WTC11 (cell line): ENCODE measurements at regions not wholly inside any gene's neighbourhood (a gene's known extent, or its start where the extent isn't known, plus 50 kb on each side); places are given as distances from the start of the nearest gene placed in this dataset.

Experiments used
- ATAC-seq: fragments of 200-7000 bp; cut with Tn5 transposase; 2 replicates; pipeline ENCODE4 v1.10.0; 2021; ENCODE audit warnings: mild to moderate bottlenecking, moderate library complexity
- CTCF ChIA-PET: fragments of 300-600 bp; sonication (Branson Sonifier 250); formaldehyde crosslinking; loops from one replicate; lab custom pipeline; 2021; ENCODE audit warnings: antibody characterized with exemption; lab: Charles Lee
- POLR2A ChIA-PET: fragments of 350-600 bp; sonication (Branson Sonifier 250); formaldehyde crosslinking; loops from one replicate; lab custom pipeline; 2021; ENCODE audit warnings: antibody characterized with exemption; lab: Charles Lee
- DNase-seq: peaks from one replicate; pipeline ENCODE4 v3.0.0; 2021; ENCODE audit warnings: low spot score
- H3K27ac Mint-ChIP-seq: 2 replicates; pipeline ENCODE4 v1.8.0; 2021; ENCODE audit warnings: mixed read lengths
- H3K27me3 Mint-ChIP-seq: 2 replicates; pipeline ENCODE4 v1.8.0; 2021; ENCODE audit warnings: low read depth, mild to moderate bottlenecking, moderate library complexity, mixed read lengths
- H3K36me3 Mint-ChIP-seq: 2 replicates; pipeline ENCODE4 v1.8.0; 2021; ENCODE audit warnings: mixed read lengths
- H3K4me1 Mint-ChIP-seq: 2 replicates; pipeline ENCODE4 v1.8.0; 2022; ENCODE audit warnings: mixed read lengths
- H3K4me3 Mint-ChIP-seq: 2 replicates; pipeline ENCODE4 v1.8.0; 2021; ENCODE audit warnings: mild to moderate bottlenecking, moderate library complexity, mixed read lengths
- H3K9me3 Mint-ChIP-seq: 2 replicates; pipeline ENCODE4 v1.8.0; 2021; ENCODE audit warnings: mixed read lengths
- AFF4 ChIP-seq: sonication (generic); formaldehyde crosslinking; IDR thresholded peaks from 2 replicates; pipeline ENCODE4 v1.8.1; 2023; ENCODE audit warnings: mild to moderate bottlenecking, missing genetic modification reagents, borderline replicate concordance
- ARID4B ChIP-seq: sonication (generic); formaldehyde crosslinking; IDR thresholded peaks from 2 replicates; pipeline ENCODE4 v1.8.0; 2023; ENCODE audit warnings: missing genetic modification reagents, mild to moderate bottlenecking, borderline replicate concordance
- CREM ChIP-seq: sonication (generic); formaldehyde crosslinking; IDR thresholded peaks from 2 replicates; pipeline ENCODE4 v1.8.1; 2022; ENCODE audit warnings: mild to moderate bottlenecking, missing genetic modification reagents, moderate library complexity
- ELF4 ChIP-seq: sonication (generic); formaldehyde crosslinking; IDR thresholded peaks from 2 replicates; pipeline ENCODE4 v1.8.1; 2022; ENCODE audit warnings: low read depth, mild to moderate bottlenecking, moderate library complexity, missing genetic modification reagents
- HMGXB4 ChIP-seq: sonication (generic); formaldehyde crosslinking; IDR thresholded peaks from 2 replicates; pipeline ENCODE4 v1.8.1; 2023; ENCODE audit warnings: mild to moderate bottlenecking, moderate library complexity, missing genetic modification reagents
- IRF1 ChIP-seq: sonication (generic); formaldehyde crosslinking; IDR thresholded peaks from 2 replicates; pipeline ENCODE4 v1.8.0; 2023; ENCODE audit warnings: missing genetic modification reagents
- IRF2 ChIP-seq: sonication (generic); formaldehyde crosslinking; IDR thresholded peaks from 2 replicates; pipeline ENCODE4 v1.8.0; 2022; ENCODE audit warnings: low read depth, missing genetic modification reagents, borderline replicate concordance
- NFE2L1 ChIP-seq: sonication (generic); formaldehyde crosslinking; IDR thresholded peaks from 2 replicates; pipeline ENCODE4 v1.8.1; 2023; ENCODE audit warnings: missing genetic modification reagents
- NR3C1 ChIP-seq: sonication (generic); formaldehyde crosslinking; conservative IDR thresholded peaks from 2 replicates; pipeline ENCODE4 v1.8.1; 2023; ENCODE audit warnings: low read depth, mild to moderate bottlenecking, missing genetic modification reagents
- OVOL2 ChIP-seq: fragments of 250-450 bp; sonication (Bioruptor Pico); IDR thresholded peaks from 2 replicates; pipeline ENCODE4 v1.9.0; 2021; ENCODE audit warnings: mild to moderate bottlenecking, borderline replicate concordance
- PRRX2 ChIP-seq: fragments of 250-450 bp; sonication (Bioruptor Pico); IDR thresholded peaks from 2 replicates; pipeline ENCODE4 v1.8.0; 2021; ENCODE audit warnings: mild to moderate bottlenecking
- SOX15 ChIP-seq: fragments of 250-450 bp; sonication (Bioruptor Pico); IDR thresholded peaks from 2 replicates; pipeline ENCODE4 v1.9.0; 2021; ENCODE audit warnings: mild to moderate bottlenecking
- ZMAT4 ChIP-seq: fragments of 250-450 bp; sonication (Bioruptor Pico); IDR thresholded peaks from 2 replicates; pipeline ENCODE4 v1.9.0; 2021; ENCODE audit warnings: mild to moderate bottlenecking
- ZNF121 ChIP-seq: sonication (generic); formaldehyde crosslinking; IDR thresholded peaks from 2 replicates; pipeline ENCODE4 v1.8.0; 2023; ENCODE audit warnings: missing genetic modification reagents
- ZNF423 ChIP-seq: fragments of 250-450 bp; sonication (Bioruptor Pico); IDR thresholded peaks from 2 replicates; pipeline ENCODE4 v2.1.2; 2022; ENCODE audit warnings: mild to moderate bottlenecking, moderate library complexity
- ZNF671 ChIP-seq: fragments of 250-450 bp; sonication (Bioruptor Pico); IDR thresholded peaks from 2 replicates; pipeline ENCODE4 v1.8.0; 2021; ENCODE audit warnings: mild to moderate bottlenecking

- TF ChIP-seq CREM (CRISPR knock-in tag) (no peak), HMGXB4 (CRISPR knock-in tag) (no peak), SOX15 (no peak), ZMAT4 (CRISPR knock-in tag) (no peak), ZNF423 (CRISPR knock-in tag) (no peak), ZNF121 (CRISPR knock-in tag) (no peak)
- Mint-ChIP-seq H3K27ac (no peak overlapping the region), H3K4me1 (peaks cover 25% of the 10 kb centered on the region), H3K9me3 (peaks cover 24% of the 10 kb centered on the region), H3K36me3 (0 out of 2 replicates have a peak, but pooled peaks cover 3% of the 10 kb centered on the region), H3K27me3 (no peaks in the 10 kb centered on the region), H3K4me3 (no peak overlapping the region)
- no peak for DNase-seq
- ChIA-PET CTCF (no interaction called here), POLR2A (no interaction called here)
- ATAC-seq: no peak
These were observed 112.2 kb upstream of the FBXO11 start for GRCh38 chr2:48018480-48018879.

GRCh38 chr2:48026865-48027264, 120.6 kb upstream of the FBXO11 start:
- ChIA-PET CTCF (interaction anchor here (2.2 kb wide), 1 partner anchor 10 kb away, joined by 10 read pairs; no protein-coding TSS in a partner anchor), POLR2A (interaction anchor here (1.5 kb wide), 1 partner anchor 120 kb away, joined by 3 read pairs; no protein-coding TSS in a partner anchor)
- Mint-ChIP-seq H3K9me3 (peaks cover under 1% of the 10 kb centered on the region; the same call in 1 of the 2 replicates), H3K27ac (no peak overlapping the region), H3K4me3 (no peak overlapping the region), H3K36me3 (no peaks in the 10 kb centered on the region), H3K4me1 (peaks cover 25% of the 10 kb centered on the region), H3K27me3 (no peaks in the 10 kb centered on the region; the same call in 1 of the 2 replicates)
- peak; percentile 63 for ATAC-seq
- TF ChIP-seq ZNF671 (CRISPR knock-in tag): no peak
- TF ChIP-seq OVOL2: no peak
- TF ChIP-seq IRF2 (CRISPR knock-in tag): no peak
- no peak for TF ChIP-seq ARID4B (CRISPR knock-in tag)
- no peak for TF ChIP-seq ELF4 (CRISPR knock-in tag)
- TF ChIP-seq NR3C1: no peak
- no peak for TF ChIP-seq NFE2L1 (CRISPR knock-in tag)
- TF ChIP-seq IRF1 (CRISPR knock-in tag): no peak
- no peak for TF ChIP-seq ZNF121 (CRISPR knock-in tag)
- TF ChIP-seq PRRX2: no peak
- no peak for TF ChIP-seq AFF4 (CRISPR knock-in tag)
- no peak for DNase-seq
